ENCODE measurements at regions not wholly inside any gene's neighbourhood (a gene's known extent, or its start where the extent isn't known, plus 50 kb on each side); places are given as distances from the start of the nearest gene placed in this dataset.

- intact Hi-C loops (cut with micrococcal nuclease): no loop called here
- no peak overlapping the region for H2AFZ ChIP-seq (ENCODE audit: insufficient read depth, low read depth, low read length, poor library complexity, severe bottlenecking)
- H4K20me1 ChIP-seq (ENCODE audit: insufficient read depth, low read length): no peaks in the 10 kb centered on the region
- no peaks in the 10 kb centered on the region for H3K9me3 ChIP-seq (replicated peaks in 1 of 2; ENCODE audit: control insufficient read depth in 1 of 2, insufficient read depth in 1 of 2, low read length in 2 of 2)
- peaks cover 9 to 19% (median 12%) of the 10 kb centered on the region in 3 donors for H3K27me3 Mint-ChIP-seq (ENCODE audit: low read depth in 3 of 3)
- no peak overlapping the region for H3K4me3 ChIP-seq (replicated peaks in 1 of 3; ENCODE audit: low read depth in 2 of 3, low read length in 3 of 3)
- no peaks in the 10 kb centered on the region for H3K36me3 ChIP-seq (replicated peaks in 1 of 2; ENCODE audit: control insufficient read depth in 1 of 2, insufficient read depth in 2 of 2, low read length in 2 of 2)
- peak overlapping the region in 1 of 2 donors; percentile 3 for H3K4me3 Mint-ChIP-seq
- H3K4me1 ChIP-seq (ENCODE audit: control insufficient read depth in 1 of 2, insufficient read depth in 2 of 2, low read length in 2 of 2): no peaks in the 10 kb centered on the region
- no peak for TF ChIP-seq CTCF (IDR thresholded peaks at IDR 0.05)
- no peaks in the 10 kb centered on the region for H3K36me3 Mint-ChIP-seq
- H3K27ac ChIP-seq (ENCODE audit: low read depth in 1 of 2, low read length in 2 of 2): no peak overlapping the region
- H3K79me2 ChIP-seq (ENCODE audit: insufficient read depth, low read length): no peaks in the 10 kb centered on the region
- no peak overlapping the region for H3K4me2 ChIP-seq (replicated peaks; ENCODE audit: extremely low read depth, low read length, poor library complexity, severe bottlenecking)
- WGBS (ENCODE audit: insufficient coverage): 93% methylated on average over 2 of the region's 3 CpGs
- peaks cover 5 to 6% of the 10 kb centered on the region in 2 donors for H3K27me3 ChIP-seq (ENCODE audit: control insufficient read depth in 2 of 2, insufficient read depth in 2 of 2, low read length in 2 of 2)
- DNase-seq: no peak
- no peak overlapping the region for H3K27ac Mint-ChIP-seq
- H3K9me3 Mint-ChIP-seq: peaks cover 0 to 6% (median 2%) of the 10 kb centered on the region in 7 donors
- peaks cover 4% of the 10 kb centered on the region for H3K4me1 Mint-ChIP-seq
- H3K9ac ChIP-seq (ENCODE audit: insufficient read depth, low read length, poor library complexity, severe bottlenecking): no peak overlapping the region
Observed at GRCh38 chr16:22684574-22685458, 129.1 kb upstream of the HS3ST2 start.

GRCh38 chr16:22685459-22685830 lies 128.5 kb upstream of the HS3ST2 start:
- peaks cover 4% of the 10 kb centered on the region for H3K4me1 Mint-ChIP-seq

More at GRCh38 chr16:22685459-22685830, 128.5 kb upstream of the HS3ST2 start:
- Histone ChIP-seq H3K9me3 (replicated peaks in 1 of 2; ENCODE audit: control insufficient read depth in 1 of 2, insufficient read depth in 1 of 2, low read length in 2 of 2) (no peaks in the 10 kb centered on the region), H4K20me1 (ENCODE audit: insufficient read depth, low read length) (no peaks in the 10 kb centered on the region), H3K27me3 (ENCODE audit: control insufficient read depth in 2 of 2, insufficient read depth in 2 of 2, low read length in 2 of 2) (peaks cover 0 to 2% of the 10 kb centered on the region in 2 donors), H2AFZ (ENCODE audit: insufficient read depth, low read depth, low read length, poor library complexity, severe bottlenecking) (no peak overlapping the region), H3K4me2 (replicated peaks; ENCODE audit: extremely low read depth, low read length, poor library complexity, severe bottlenecking) (no peak overlapping the region), H3K79me2 (ENCODE audit: insufficient read depth, low read length) (no peaks in the 10 kb centered on the region), H3K36me3 (replicated peaks in 1 of 2; ENCODE audit: control insufficient read depth in 1 of 2, insufficient read depth in 2 of 2, low read length in 2 of 2) (no peaks in the 10 kb centered on the region), H3K4me3 (replicated peaks in 1 of 3; ENCODE audit: low read depth in 2 of 3, low read length in 3 of 3) (no peak overlapping the region), H3K27ac (ENCODE audit: low read depth in 1 of 2, low read length in 2 of 2) (no peak overlapping the region), H3K4me1 (ENCODE audit: control insufficient read depth in 1 of 2, insufficient read depth in 2 of 2, low read length in 2 of 2) (no peaks in the 10 kb centered on the region), H3K9ac (ENCODE audit: insufficient read depth, low read length, poor library complexity, severe bottlenecking) (no peak overlapping the region)
- Mint-ChIP-seq H3K36me3 (no peaks in the 10 kb centered on the region), H3K9me3 (peaks cover 0 to 6% (median 2%) of the 10 kb centered on the region in 7 donors), H3K27me3 (ENCODE audit: low read depth in 3 of 3) (peaks cover 9 to 19% (median 12%) of the 10 kb centered on the region in 3 donors), H3K4me3 (no peak overlapping the region), H3K27ac (no peak overlapping the region)
- WGBS (ENCODE audit: insufficient coverage): 90% methylated on average over 3 of the region's 3 CpGs
- intact Hi-C loops (cut with micrococcal nuclease): no loop called here
- DNase-seq: no peak
- no peak for TF ChIP-seq CTCF (IDR thresholded peaks at IDR 0.05)

Measured in CD14-positive monocyte (primary cell).